ENCODE measurements at regions not wholly inside any gene's neighbourhood (a gene's known extent, or its start where the extent isn't known, plus 50 kb on each side); places are given as distances from the start of the nearest gene placed in this dataset.
A peak's percentile ranks its signal among the peaks of the same experiment; 100 is the strongest.

GRCh38 chr12:5177096-5177495 lies 133.4 kb downstream of the KCNA5 start:
- ChIA-PET POLR2A (ENCODE audit: low non-redundant PET) (no interaction called here), CTCF (no interaction called here)
- no peak overlapping the region for H3K27ac ChIP-seq

GRCh38 chr12:5177731-5178130 lies 134.1 kb downstream of the KCNA5 start:
- TF ChIP-seq, protein P1, sequence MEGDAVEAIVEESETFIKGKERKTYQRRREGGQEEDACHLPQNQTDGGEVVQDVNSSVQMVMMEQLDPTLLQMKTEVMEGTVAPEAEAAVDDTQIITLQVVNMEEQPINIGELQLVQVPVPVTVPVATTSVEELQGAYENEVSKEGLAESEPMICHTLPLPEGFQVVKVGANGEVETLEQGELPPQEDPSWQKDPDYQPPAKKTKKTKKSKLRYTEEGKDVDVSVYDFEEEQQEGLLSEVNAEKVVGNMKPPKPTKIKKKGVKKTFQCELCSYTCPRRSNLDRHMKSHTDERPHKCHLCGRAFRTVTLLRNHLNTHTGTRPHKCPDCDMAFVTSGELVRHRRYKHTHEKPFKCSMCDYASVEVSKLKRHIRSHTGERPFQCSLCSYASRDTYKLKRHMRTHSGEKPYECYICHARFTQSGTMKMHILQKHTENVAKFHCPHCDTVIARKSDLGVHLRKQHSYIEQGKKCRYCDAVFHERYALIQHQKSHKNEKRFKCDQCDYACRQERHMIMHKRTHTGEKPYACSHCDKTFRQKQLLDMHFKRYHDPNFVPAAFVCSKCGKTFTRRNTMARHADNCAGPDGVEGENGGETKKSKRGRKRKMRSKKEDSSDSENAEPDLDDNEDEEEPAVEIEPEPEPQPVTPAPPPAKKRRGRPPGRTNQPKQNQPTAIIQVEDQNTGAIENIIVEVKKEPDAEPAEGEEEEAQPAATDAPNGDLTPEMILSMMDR (conservative IDR thresholded peaks at IDR 0.05; ENCODE audit: low read depth), result no peak
- no peak overlapping the region for H3K27ac ChIP-seq
- DNase-seq (ENCODE audit: low spot score), result peak; percentile 43
- POLR2A ChIA-PET (ENCODE audit: low non-redundant PET), result no interaction called here
- CTCF ChIA-PET, result no interaction called here

More at GRCh38 chr12:5177096-5177495, 133.4 kb downstream of the KCNA5 start:
- no peak for DNase-seq (ENCODE audit: low spot score)
- TF ChIP-seq, protein P1 (conservative IDR thresholded peaks at IDR 0.05; ENCODE audit: low read depth), result no peak

DNA sequence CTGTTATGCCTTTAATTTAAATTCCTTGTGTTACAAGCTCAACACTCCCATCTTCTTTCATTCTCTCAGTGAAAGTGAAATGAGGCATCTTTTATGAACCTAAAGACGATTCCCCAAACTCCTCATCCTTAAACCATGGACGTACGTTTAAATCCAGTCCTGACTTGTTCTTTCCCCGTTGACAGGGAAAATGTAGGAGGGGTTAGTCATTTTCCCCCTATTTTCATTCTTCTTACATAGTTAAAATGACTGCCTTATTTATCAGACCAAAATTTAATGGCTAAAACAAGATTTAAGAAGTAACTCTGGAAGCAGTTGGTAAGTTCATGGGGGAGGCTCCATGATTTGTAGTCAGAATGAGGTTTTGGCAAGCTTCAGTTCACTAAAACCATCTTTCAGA lies 134.9 kb downstream of the KCNA5 start:
- POLR2A ChIA-PET (ENCODE audit: low non-redundant PET), result no interaction called here
- no peak for DNase-seq (ENCODE audit: low spot score)
- CTCF ChIA-PET, result no interaction called here
- H3K27ac ChIP-seq, result no peak overlapping the region
- TF ChIP-seq, protein P1 (conservative IDR thresholded peaks at IDR 0.05; ENCODE audit: low read depth), result no peak

GRCh38 chr12:5180496-5180895 lies 136.8 kb downstream of the KCNA5 start:
- POLR2A ChIA-PET (ENCODE audit: low non-redundant PET), result no interaction called here
- no peak overlapping the region for H3K27ac ChIP-seq
- DNase-seq (ENCODE audit: low spot score), result no peak
- CTCF ChIA-PET, result interaction anchor here (0.7 kb wide), 1 partner anchor 28 kb away, joined by 3 read pairs; no protein-coding TSS in a partner anchor
- TF ChIP-seq, protein P1 (conservative IDR thresholded peaks at IDR 0.05; ENCODE audit: low read depth), result no peak

- ChIA-PET CTCF (no interaction called here), POLR2A (ENCODE audit: low non-redundant PET) (no interaction called here)
- H3K27ac ChIP-seq, result no peak overlapping the region
- TF ChIP-seq, protein P1 (conservative IDR thresholded peaks at IDR 0.05; ENCODE audit: low read depth), result no peak
- DNase-seq (ENCODE audit: low spot score), result no peak
Observed at GRCh38 chr12:5184186-5184585, 140.5 kb downstream of the KCNA5 start.

DNA sequence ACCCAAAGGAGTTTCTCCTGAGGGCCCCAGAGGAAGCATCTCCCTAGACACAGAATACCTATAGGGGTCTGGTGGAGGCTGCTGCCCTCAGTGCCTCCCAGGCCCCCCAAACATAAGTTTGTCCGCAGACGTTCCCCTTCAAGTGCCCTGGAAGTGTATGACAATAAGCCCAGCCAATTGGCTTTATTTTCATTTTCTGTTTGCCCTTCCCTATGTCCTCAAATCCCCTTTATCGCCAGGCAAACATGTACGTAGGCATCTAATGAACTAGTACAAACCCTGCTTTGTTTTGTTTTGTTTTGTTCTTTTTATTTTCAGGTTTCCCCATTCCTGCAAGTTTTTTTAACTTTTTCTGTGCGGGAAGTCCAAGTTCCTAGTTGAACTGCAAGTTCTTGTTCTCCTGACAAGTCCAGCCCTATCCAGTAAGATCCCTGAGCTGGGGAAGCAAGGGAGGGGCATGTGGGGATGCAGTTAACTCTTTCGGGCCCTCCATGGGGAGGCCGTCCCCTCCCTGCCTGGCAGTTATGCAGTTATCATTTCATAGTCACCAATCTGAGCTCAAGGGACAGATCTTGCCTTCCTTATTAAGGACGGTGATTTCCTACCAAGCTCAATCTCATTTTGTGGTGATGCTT lies 141.9 kb downstream of the KCNA5 start:
- H3K27ac ChIP-seq, result no peak overlapping the region
- ChIA-PET POLR2A (ENCODE audit: low non-redundant PET) (no interaction called here), CTCF (no interaction called here)
- no peak for DNase-seq (ENCODE audit: low spot score)
- TF ChIP-seq, protein P1 (conservative IDR thresholded peaks at IDR 0.05; ENCODE audit: low read depth), result no peak
